GM12864 (cell line): ENCODE measurements at regions not wholly inside any gene's neighbourhood (a gene's known extent, or its start where the extent isn't known, plus 50 kb on each side); places are given as distances from the start of the nearest gene placed in this dataset.

Source experiments
- DNase-seq: peaks from one replicate; pipeline ENCODE4 v3.0.0-alpha.2; 2011; ENCODE audit warnings: low read depth
- H3K4me3 ChIP-seq: 2 replicates; pipeline ENCODE4 v1.5.1; 2011; ENCODE audit warnings: mild to moderate bottlenecking, low read depth, low read length, control low read depth
- CTCF ChIP-seq: IDR thresholded peaks from 2 replicates; pipeline ENCODE4 v1.5.1; 2011; ENCODE audit warnings: low read depth, mild to moderate bottlenecking, moderate library complexity, low read length, control low read depth, inconsistent platforms; ENCODE audit errors: missing control alignments

GRCh38 chr9:90539286-90539685, 103.3 kb downstream of the DIRAS2 start:
- DNase-seq: no peak
- no peak overlapping the region for H3K4me3 ChIP-seq
- no peak for TF ChIP-seq CTCF

- H3K4me3 ChIP-seq: no peak overlapping the region
- TF ChIP-seq CTCF: no peak
- no peak for DNase-seq
These were observed 101.9 kb downstream of the DIRAS2 start for GRCh38 chr9:90540734-90541133.

GRCh38 chr9:90544488-90544887, 98.1 kb downstream of the DIRAS2 start:
- no peak for DNase-seq
- H3K4me3 ChIP-seq: no peak overlapping the region
- TF ChIP-seq CTCF: no peak

- DNase-seq: no peak
- TF ChIP-seq CTCF: no peak
- no peak overlapping the region for H3K4me3 ChIP-seq
These were observed 96.4 kb downstream of the DIRAS2 start for GRCh38 chr9:90546200-90546599.

- DNase-seq: no peak
- peak; percentile 33 for TF ChIP-seq CTCF
- H3K4me3 ChIP-seq: no peak overlapping the region
These were observed 94.7 kb downstream of the DIRAS2 start for GRCh38 chr9:90547896-90548295.

GRCh38 chr9:90552317-90552716, 90.3 kb downstream of the DIRAS2 start:
- TF ChIP-seq CTCF: no peak
- DNase-seq: no peak

GRCh38 chr9:90555351-90556057, 87.1 kb downstream of the DIRAS2 start:
- no peak overlapping the region for H3K4me3 ChIP-seq
- no peak for DNase-seq
- TF ChIP-seq CTCF: no peak

More at GRCh38 chr9:90552317-90552716, 90.3 kb downstream of the DIRAS2 start:
- H3K4me3 ChIP-seq: no peak overlapping the region
